Thymus (tissue), 11 donors: ENCODE measurements at regions not wholly inside any gene's neighbourhood (a gene's known extent, or its start where the extent isn't known, plus 50 kb on each side); places are given as distances from the start of the nearest gene placed in this dataset.

Source experiments
- DNase-seq, 9 donors: peaks; one replicate each; pipeline ENCODE4 v3.0.0-alpha.2; 2013; ENCODE audit warnings: low spot score in 9 of 9, low read depth in 6 of 9, missing footprints in 1 of 9
- H3K27ac ChIP-seq, 2 donors: one replicate each; pipeline ENCODE4 v1.5.1; 2013; ENCODE audit warnings: control low read depth in 1 of 2, low read depth in 1 of 2, low read length in 1 of 2, mild to moderate bottlenecking in 1 of 2, moderate library complexity in 1 of 2
- H3K27me3 ChIP-seq, 2 donors: one replicate each; pipeline ENCODE4 v1.5.1; 2013; ENCODE audit warnings: low read length in 1 of 2; ENCODE audit not compliant: control insufficient read depth in 2 of 2, insufficient read depth in 1 of 2
- H3K36me3 ChIP-seq, 2 donors: one replicate each; pipeline ENCODE4 v1.5.1; 2013; ENCODE audit warnings: low read length in 1 of 2, mild to moderate bottlenecking in 1 of 2, moderate library complexity in 1 of 2; ENCODE audit not compliant: control insufficient read depth in 2 of 2, insufficient read depth in 2 of 2
- H3K4me1 ChIP-seq, 2 donors: one replicate each; pipeline ENCODE4 v1.5.1; 2013; ENCODE audit warnings: low read length in 2 of 2; ENCODE audit not compliant: control insufficient read depth in 2 of 2, insufficient read depth in 2 of 2
- H3K4me3 ChIP-seq, 2 donors: one replicate each; pipeline ENCODE4 v1.5.1; 2013; ENCODE audit warnings: low read length in 2 of 2, control low read depth in 1 of 2, mild to moderate bottlenecking in 1 of 2
- H3K9me3 ChIP-seq, 2 donors: one replicate each; pipeline ENCODE4 v1.5.1; 2013; ENCODE audit warnings: low read length in 1 of 2, mild to moderate bottlenecking in 1 of 2; ENCODE audit not compliant: control insufficient read depth in 2 of 2, insufficient read depth in 1 of 2
- WGBS: extraction: QIAGEN DNeasy Blood & Tissue Kit; methylation state at CpG from one replicate; pipeline ENCODE4 v1.1.7; 2013; 5-methylcytosine and 5-hydroxymethylcytosine counted together
- donor health status: healthy.

DNA sequence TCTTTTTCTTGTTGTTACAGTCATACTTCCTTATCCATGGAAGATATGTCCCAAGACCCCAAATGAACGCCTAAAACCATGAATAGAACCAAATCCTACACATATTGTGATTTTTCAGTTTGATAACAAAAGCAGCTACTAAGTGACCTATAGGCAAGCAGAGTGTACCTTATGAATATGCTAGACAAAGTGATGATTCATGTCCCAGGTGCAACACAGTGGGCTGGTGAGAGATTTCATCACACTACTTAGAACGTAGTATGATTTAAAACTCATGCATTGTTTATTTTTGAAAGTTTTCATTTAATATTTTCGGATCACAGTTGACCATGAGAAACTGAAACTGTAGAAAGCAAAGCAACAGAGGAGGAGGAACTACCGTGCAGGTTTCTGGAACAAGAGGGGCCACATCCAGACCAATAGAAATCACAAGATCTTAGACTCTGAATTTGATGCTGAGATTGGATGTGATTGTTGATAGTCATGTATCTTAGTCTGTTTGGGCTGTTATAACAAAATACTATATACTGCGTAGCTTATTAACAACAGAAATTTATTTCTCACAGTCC lies 470.8 kb upstream of the VRK2 start:
- Histone ChIP-seq H3K4me3 (no peak overlapping the region), H3K9me3 (no peaks in the 10 kb centered on the region), H3K27me3 (no peaks in the 10 kb centered on the region), H3K27ac (no peak overlapping the region), H3K4me1 (no peaks in the 10 kb centered on the region), H3K36me3 (no peaks in the 10 kb centered on the region)
- 87% methylated on average over 5 of the region's 5 CpGs for WGBS
- DNase-seq: no peak

DNA sequence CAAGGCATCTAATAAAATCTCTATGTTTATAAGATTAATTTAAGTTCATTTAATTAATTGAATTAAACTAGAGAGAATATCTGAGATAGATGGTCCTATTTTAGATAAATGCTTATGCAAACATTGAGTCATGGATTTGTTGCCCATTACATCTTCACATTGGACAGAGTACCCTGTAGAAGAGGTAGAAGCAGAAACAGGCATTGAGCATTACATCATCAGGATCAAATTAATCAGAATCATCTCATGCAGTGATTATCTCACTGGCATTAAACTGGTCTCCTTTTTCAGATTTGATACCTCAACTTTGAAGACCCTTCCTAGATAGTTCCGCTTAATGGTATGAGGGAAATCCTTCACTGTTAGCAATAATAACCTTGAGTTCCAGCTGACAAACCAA lies 469.6 kb upstream of the VRK2 start:
- Histone ChIP-seq H3K4me1 (no peaks in the 10 kb centered on the region), H3K9me3 (no peaks in the 10 kb centered on the region), H3K27me3 (no peaks in the 10 kb centered on the region), H3K27ac (no peak overlapping the region), H3K36me3 (no peaks in the 10 kb centered on the region), H3K4me3 (no peak overlapping the region)
- no peak for DNase-seq
- 96% methylated on average over 1 of the region's 1 CpG for WGBS

DNA sequence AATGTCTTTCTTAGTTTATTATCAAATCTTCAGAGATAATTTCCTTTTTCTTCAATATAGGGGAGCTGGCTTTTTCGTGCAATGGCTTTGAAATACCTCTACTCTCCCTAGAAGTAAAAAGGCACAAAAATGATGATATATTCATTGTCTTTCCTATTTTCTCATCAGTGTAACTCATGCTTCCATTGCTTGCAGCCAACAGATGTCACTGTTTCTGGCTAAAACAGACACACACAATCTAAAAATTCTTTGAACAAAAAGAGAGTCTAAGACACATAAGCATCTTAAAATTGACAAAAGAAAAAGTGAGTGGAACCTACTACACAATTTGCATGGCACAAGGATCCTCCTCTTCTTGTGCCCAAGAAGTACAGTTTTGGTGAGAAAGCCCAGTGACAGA lies 448.7 kb upstream of the VRK2 start:
- peaks cover 12 to 16% of the 10 kb centered on the region in 2 donors for H3K4me1 ChIP-seq
- peak overlapping the region; percentile 66 to 87 for H3K27ac ChIP-seq
- H3K27me3 ChIP-seq: no peaks in the 10 kb centered on the region
- peak in 2 of 9 donors; percentile 42 to 71 for DNase-seq
- WGBS: 80% methylated on average over 1 of the region's 1 CpG
- no peak overlapping the region for H3K4me3 ChIP-seq
- no peaks in the 10 kb centered on the region for H3K36me3 ChIP-seq
- no peaks in the 10 kb centered on the region for H3K9me3 ChIP-seq

DNA sequence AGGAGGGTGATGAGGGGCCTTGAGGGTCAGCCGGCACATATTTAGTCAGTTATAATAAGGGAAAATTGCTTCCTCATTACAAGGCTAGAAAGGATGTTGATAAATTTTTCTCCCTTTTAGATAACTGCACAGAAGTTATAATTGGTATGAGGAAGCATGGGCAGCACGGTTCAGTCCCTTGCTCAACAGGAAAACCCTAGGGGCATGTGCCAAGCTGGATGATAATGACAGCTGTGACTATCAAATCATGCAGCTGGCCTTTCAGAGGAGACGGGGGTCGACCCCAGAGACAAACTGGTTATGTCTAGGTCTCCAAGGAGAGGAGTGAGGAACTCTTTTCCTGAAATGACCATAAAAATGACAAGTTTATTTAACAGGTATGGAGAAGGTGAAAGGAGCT lies 448.1 kb upstream of the VRK2 start:
- Histone ChIP-seq H3K4me3 (no peak overlapping the region), H3K4me1 (peaks cover 12 to 16% of the 10 kb centered on the region in 2 donors), H3K36me3 (no peaks in the 10 kb centered on the region), H3K9me3 (no peaks in the 10 kb centered on the region), H3K27ac (peak overlapping the region; percentile 66 to 87), H3K27me3 (no peaks in the 10 kb centered on the region)
- peak in 1 of 9 donors; percentile 45 for DNase-seq
- WGBS: 12% methylated on average over 4 of the region's 4 CpGs

DNA sequence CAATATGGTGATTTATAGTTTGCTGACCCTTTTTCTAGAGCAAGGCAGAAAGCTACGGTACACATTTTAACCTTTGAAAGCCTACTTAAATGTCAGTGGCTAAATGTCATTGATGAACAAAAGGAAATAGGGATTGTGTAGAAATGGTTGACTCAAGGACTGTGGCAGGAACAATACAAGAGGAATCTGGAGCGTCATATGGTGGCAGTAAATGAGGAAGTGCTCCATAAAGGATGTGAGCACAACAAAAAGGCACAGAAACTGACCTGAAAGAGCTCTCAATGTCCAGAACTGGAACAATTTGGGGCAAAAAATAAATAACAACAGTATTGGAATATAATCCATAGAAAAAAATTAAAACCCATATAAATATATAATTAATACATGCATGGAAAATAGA lies 443.9 kb upstream of the VRK2 start:
- H3K4me1 ChIP-seq: peaks cover 12 to 16% of the 10 kb centered on the region in 2 donors
- DNase-seq: no peak
- H3K9me3 ChIP-seq: no peaks in the 10 kb centered on the region
- H3K27me3 ChIP-seq: no peaks in the 10 kb centered on the region
- no peaks in the 10 kb centered on the region for H3K36me3 ChIP-seq
- H3K4me3 ChIP-seq: no peak overlapping the region
- WGBS: 77% methylated on average over 2 of the region's 2 CpGs
- no peak overlapping the region for H3K27ac ChIP-seq

DNA sequence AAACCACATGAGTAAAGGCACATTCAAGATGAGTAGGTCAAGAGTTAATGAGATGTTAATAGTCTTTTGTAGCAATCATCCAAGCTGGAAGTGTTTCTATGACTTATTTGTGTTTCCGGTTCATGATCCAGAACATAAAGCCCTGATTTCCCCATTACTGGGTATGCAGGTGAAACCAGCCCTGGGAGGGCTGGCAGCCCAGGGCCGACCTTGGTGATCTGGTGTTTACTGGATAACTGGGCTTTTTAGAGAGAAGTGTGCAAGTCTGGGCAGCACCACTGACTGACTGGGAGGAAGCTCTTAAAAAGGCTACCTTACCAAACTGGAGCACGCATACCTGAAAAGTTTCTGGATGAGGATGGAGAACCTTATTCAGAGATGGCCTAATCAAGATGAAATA lies 431.6 kb upstream of the VRK2 start:
- H3K4me1 ChIP-seq: peaks cover 6 to 8% of the 10 kb centered on the region in 2 donors
- no peak overlapping the region for H3K4me3 ChIP-seq
- H3K36me3 ChIP-seq: no peaks in the 10 kb centered on the region
- H3K27ac ChIP-seq: peak overlapping the region in 1 of 2 donors; percentile 4
- H3K9me3 ChIP-seq: peaks cover 0 to 2% of the 10 kb centered on the region in 2 donors
- H3K27me3 ChIP-seq: no peaks in the 10 kb centered on the region
- DNase-seq: no peak
- 97% methylated on average over 3 of the region's 3 CpGs for WGBS

DNA sequence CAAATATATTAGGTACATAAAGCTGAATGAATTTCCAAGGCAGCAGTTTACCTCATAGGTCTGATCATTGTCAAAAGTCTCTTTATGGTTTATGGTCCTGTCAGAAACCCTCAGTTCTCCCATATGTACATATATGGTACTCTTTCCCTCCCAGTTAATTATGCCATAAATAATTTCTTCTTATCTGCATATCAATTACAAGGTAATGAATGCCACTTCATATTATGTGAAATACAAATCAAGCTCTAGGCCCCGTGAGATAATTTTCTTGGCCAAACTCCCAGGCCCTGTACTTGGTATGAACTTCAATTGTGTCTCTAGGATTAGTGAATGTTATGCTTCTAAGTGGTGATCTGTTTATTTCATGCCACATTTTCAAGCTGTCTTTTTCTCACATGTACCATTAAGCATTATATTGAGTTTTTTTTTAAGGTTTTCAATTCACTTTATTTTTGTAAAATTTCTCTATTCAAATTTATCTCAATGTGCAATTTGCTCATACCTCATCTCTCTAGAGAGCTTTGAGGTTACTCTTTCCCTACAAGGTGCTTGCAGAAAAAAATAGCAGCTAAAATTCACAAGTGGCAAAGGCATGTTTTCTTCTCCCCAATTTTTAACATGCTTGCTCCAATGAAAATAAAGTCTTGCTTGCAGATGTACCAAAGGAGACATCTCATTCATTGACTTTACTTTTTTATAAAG lies 430.6 kb upstream of the VRK2 start:
- 90% methylated on average over 1 of the region's 1 CpG for WGBS
- no peak for DNase-seq
- no peak overlapping the region for H3K4me3 ChIP-seq
- peaks cover 6 to 8% of the 10 kb centered on the region in 2 donors for H3K4me1 ChIP-seq
- H3K36me3 ChIP-seq: no peaks in the 10 kb centered on the region
- no peaks in the 10 kb centered on the region for H3K27me3 ChIP-seq
- H3K9me3 ChIP-seq: peaks cover 0 to 2% of the 10 kb centered on the region in 2 donors
- H3K27ac ChIP-seq: peak overlapping the region; percentile 42 to 93

DNA sequence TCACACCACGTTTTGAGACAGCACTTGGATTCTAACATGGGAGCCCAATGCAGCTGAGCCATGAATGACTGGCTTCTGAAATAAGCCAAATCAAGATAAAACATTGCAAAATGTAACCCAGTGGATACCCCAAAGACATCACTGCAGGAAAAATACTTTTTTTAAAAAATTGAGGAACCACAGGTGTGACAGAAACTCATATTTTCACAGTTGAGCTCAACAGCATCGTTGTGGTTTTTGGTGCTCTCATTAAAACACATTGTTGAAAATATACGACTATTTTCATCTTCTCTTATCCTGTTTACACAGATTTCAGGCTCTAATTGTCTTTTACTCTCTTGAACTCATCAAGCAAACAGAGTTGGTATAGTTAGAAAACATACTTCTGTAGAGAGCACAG lies 429.3 kb upstream of the VRK2 start:
- peak in 3 of 9 donors; percentile 41 to 74 (median 50) for DNase-seq
- no peaks in the 10 kb centered on the region for H3K36me3 ChIP-seq
- 3% methylated on average over 3 of the region's 3 CpGs for WGBS
- H3K27ac ChIP-seq: peak overlapping the region; percentile 84 to 93
- no peaks in the 10 kb centered on the region for H3K27me3 ChIP-seq
- H3K4me3 ChIP-seq: peak overlapping the region; percentile 13 to 50
- H3K9me3 ChIP-seq: peaks cover 0 to 2% of the 10 kb centered on the region in 2 donors
- H3K4me1 ChIP-seq: peaks cover 6 to 8% of the 10 kb centered on the region in 2 donors

DNA sequence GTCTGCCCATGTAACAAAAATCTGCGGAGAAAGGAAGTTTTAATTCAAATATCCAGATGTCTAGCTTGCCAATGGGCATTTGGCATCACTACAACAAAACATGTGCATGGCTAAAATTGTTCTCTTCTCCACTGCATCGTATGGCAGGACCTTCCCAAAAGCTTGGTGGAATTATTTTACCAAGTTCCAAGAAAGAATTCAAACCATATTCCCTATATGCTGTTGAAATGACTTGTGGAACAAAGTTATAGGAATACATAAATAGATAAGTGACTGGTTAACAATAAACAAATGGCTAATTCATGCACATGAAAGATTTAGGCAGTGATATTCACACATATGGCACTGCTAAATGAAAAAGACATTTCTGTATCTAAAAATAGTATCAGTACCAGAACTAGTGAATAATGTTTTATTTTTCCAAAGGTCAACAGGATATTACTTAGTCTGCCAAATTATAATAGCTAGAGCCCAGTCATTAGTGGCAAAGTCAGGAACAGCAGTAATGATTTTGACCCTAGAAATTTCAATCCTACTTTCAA lies 425.4 kb upstream of the VRK2 start:
- no peak overlapping the region for H3K4me3 ChIP-seq
- H3K27ac ChIP-seq: no peak overlapping the region
- no peaks in the 10 kb centered on the region for H3K36me3 ChIP-seq
- H3K9me3 ChIP-seq: no peaks in the 10 kb centered on the region
- no peaks in the 10 kb centered on the region for H3K27me3 ChIP-seq
- peaks cover 2 to 3% of the 10 kb centered on the region in 2 donors for H3K4me1 ChIP-seq
- no peak for DNase-seq
- 94% methylated on average over 2 of the region's 2 CpGs for WGBS
